ENCODE measurements at regions not wholly inside any gene's neighbourhood (a gene's known extent, or its start where the extent isn't known, plus 50 kb on each side); places are given as distances from the start of the nearest gene placed in this dataset.
A peak's percentile ranks its signal among the peaks of the same experiment; 100 is the strongest.

GRCh38 chr16:73171901-73172240 is 123.9 kb upstream of the ZFHX3 start:
- TF ChIP-seq POLR2AphosphoS5 (IDR thresholded peaks at IDR 0.05; ENCODE audit: insufficient read depth in 1 of 2, low read depth in 1 of 2): no peak
- TF ChIP-seq POLR2A (IDR thresholded peaks at IDR 0.05): no peak
- Histone ChIP-seq H3K4me3 (no peak overlapping the region), H3K4me1 (peaks cover 22% of the 10 kb centered on the region), H3K36me3 (no peaks in the 10 kb centered on the region), H3K9me3 (no peaks in the 10 kb centered on the region), H3K27me3 (no peaks in the 10 kb centered on the region), H3K27ac (peak overlapping the region; percentile 50)
- no peak for DNase-seq (ENCODE audit: extremely low spot score in 2 of 2)
- intact Hi-C loops (cut with DNase I): no loop called here

GRCh38 chr16:73171380-73171779 is 123.5 kb upstream of the ZFHX3 start:
- intact Hi-C loops (cut with DNase I): no loop called here
- DNase-seq (ENCODE audit: extremely low spot score in 2 of 2): no peak
- no peaks in the 10 kb centered on the region for H3K9me3 ChIP-seq
- H3K27ac ChIP-seq: no peak overlapping the region
- H3K4me3 ChIP-seq: no peak overlapping the region
- H3K36me3 ChIP-seq: no peaks in the 10 kb centered on the region
- H3K27me3 ChIP-seq: no peaks in the 10 kb centered on the region
- TF ChIP-seq POLR2A (IDR thresholded peaks at IDR 0.05) (no peak), POLR2AphosphoS5 (IDR thresholded peaks at IDR 0.05; ENCODE audit: insufficient read depth in 1 of 2, low read depth in 1 of 2) (no peak), CTCF (IDR thresholded peaks at IDR 0.05) (no peak)
- peaks cover 22% of the 10 kb centered on the region for H3K4me1 ChIP-seq

GRCh38 chr16:73170612-73171038 is 122.7 kb upstream of the ZFHX3 start:
- Histone ChIP-seq H3K27ac (no peak overlapping the region), H3K4me3 (no peak overlapping the region), H3K4me1 (peaks cover 22% of the 10 kb centered on the region), H3K27me3 (no peaks in the 10 kb centered on the region), H3K36me3 (no peaks in the 10 kb centered on the region), H3K9me3 (no peaks in the 10 kb centered on the region)
- no peak for DNase-seq (ENCODE audit: extremely low spot score in 2 of 2)
- TF ChIP-seq POLR2AphosphoS5 (IDR thresholded peaks at IDR 0.05; ENCODE audit: insufficient read depth in 1 of 2, low read depth in 1 of 2) (no peak), CTCF (IDR thresholded peaks at IDR 0.05) (no peak), POLR2A (IDR thresholded peaks at IDR 0.05) (no peak)
- intact Hi-C loops (cut with DNase I): no loop called here

GRCh38 chr16:73166947-73167550 is 119.1 kb upstream of the ZFHX3 start:
- H3K4me3 ChIP-seq: peak overlapping the region; percentile 3 to 10
- no peaks in the 10 kb centered on the region for H3K36me3 ChIP-seq
- no peak for DNase-seq (ENCODE audit: extremely low spot score in 2 of 2)
- intact Hi-C loops (cut with DNase I): no loop called here
- no peak overlapping the region for H3K27ac ChIP-seq
- TF ChIP-seq POLR2AphosphoS5 (IDR thresholded peaks at IDR 0.05; ENCODE audit: insufficient read depth in 1 of 2, low read depth in 1 of 2): no peak
- no peak for TF ChIP-seq CTCF (IDR thresholded peaks at IDR 0.05)
- TF ChIP-seq POLR2A (IDR thresholded peaks at IDR 0.05): no peak
- H3K9me3 ChIP-seq: no peaks in the 10 kb centered on the region
- H3K4me1 ChIP-seq: peaks cover 6% of the 10 kb centered on the region
- H3K27me3 ChIP-seq: no peaks in the 10 kb centered on the region

- Histone ChIP-seq H3K27me3 (no peaks in the 10 kb centered on the region), H3K36me3 (no peaks in the 10 kb centered on the region), H3K9me3 (no peaks in the 10 kb centered on the region), H3K27ac (peak overlapping the region; percentile 4), H3K4me1 (no peaks in the 10 kb centered on the region), H3K4me3 (peak overlapping the region; percentile 3 to 10)
- DNase-seq (ENCODE audit: extremely low spot score in 2 of 2): no peak
- TF ChIP-seq CTCF (IDR thresholded peaks at IDR 0.05): no peak
- no peak for TF ChIP-seq POLR2A (IDR thresholded peaks at IDR 0.05)
- intact Hi-C loops (cut with DNase I): no loop called here
Measured at GRCh38 chr16:73166441-73166851, 118.5 kb upstream of the ZFHX3 start.

Measured in vagina (tissue), 2 donors.